Right kidney (tissue), 1 donor: ENCODE measurements at regions not wholly inside any gene's neighbourhood (a gene's known extent, or its start where the extent isn't known, plus 50 kb on each side); places are given as distances from the start of the nearest gene placed in this dataset.
"Not testable (repeated sequence)": the region's sequence is repeated elsewhere in the genome, so short reads cannot be mapped to it uniquely, and the experiment has no call there.

Experiments
- DNase-seq: peaks from one replicate; pipeline ENCODE4 v3.0.0-alpha.2; 2016

DNA sequence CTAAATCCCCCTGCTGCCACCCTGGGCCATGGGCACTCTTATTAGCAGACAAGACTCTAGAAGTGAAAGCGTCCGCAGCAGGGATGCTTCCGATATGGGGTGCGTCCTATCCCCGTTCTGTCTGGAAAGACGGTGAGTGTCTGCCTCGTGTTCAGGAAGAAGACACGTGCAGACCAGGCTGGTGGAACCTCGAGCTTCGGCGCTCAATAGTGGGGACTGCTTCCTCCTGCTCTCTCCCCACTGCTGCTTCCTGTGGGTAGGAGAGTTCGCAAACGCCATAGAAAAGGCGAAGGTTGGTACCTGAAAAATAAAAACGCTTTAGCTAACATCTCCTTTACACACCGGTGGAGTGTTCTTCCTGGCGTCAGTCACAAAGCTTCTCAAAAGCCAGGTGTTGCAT lies 67.7 kb upstream of the LYZL2 start:
- DNase-seq = not testable (repeated sequence)

DNA sequence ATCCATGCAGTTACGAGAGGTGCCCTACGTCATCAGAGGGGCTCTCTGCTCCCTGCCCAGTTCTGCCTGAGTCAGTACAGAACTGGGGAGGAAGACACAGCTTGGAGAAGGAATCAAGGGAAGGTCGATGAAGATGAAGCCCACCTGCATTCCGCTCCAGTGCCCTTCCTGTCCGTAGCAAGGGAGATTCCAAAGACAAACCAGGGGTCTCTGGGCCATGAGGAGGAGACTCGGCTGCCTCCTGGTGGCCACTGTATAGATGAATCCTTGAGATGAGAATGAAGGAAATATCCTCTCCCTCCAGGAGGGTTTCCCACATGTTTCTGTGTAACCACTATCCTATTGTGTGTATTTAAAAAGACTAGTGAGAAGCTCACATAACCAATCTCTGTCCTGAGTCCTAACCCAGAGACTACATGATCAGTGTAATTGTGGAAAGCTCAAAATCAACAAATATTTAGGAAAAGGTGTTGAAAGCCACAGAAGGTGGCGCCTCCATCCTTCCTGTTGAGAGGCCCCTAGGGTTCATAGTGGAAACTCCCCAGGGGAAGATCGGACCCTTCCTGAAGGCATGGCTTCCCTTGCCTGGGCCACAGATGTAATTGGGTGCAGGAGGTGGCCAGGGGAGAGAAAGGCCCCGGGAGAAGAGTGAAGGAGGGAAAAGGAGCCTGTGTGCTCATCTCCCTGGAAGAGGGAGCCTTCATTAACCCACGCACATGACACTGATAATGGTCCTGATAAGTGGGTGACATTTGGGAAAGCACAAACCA lies 67.0 kb upstream of the LYZL2 start:
- not testable (repeated sequence) for DNase-seq

DNA sequence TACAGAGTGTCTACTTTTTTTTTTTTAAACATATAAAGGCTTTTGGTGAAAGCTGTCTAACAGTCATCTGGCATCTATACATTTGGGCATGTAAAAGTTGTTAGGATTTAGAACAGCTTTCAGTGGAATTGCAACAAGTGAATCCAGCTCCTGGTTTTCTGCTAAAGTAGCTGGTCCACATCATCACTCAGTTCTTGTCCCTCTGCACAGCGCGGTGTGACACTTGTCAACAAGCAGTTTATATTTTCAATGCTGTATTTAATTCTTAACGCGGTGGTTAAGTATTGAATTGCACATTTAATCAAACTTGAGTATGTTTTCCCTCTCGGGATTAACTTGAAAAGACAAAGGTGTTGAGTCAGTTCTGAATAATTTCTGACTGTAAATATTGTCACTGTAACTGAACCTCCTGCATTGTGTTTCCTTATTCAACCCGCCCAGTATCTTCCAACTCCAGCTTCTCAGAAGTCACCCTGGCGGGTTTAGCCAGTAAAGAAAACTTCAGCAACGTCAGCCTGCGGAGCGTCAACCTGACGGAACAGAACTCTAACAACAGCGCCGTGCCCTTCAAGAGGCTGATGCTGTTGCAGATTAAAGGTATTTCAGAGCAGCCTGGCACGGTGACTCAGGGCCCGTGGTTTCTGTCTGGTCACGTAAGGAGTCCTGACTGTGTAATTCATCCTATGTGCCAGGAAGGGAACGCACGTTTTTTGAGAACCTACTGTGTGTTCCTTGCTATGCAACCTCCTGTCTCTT lies 66.1 kb upstream of the LYZL2 start:
- DNase-seq = not testable (repeated sequence)

GRCh38 chr10:30694518-30695228 lies 65.1 kb upstream of the LYZL2 start:
- no peak for DNase-seq

- no peak for DNase-seq
Measured at GRCh38 chr10:30691639-30692015, 62.1 kb upstream of the LYZL2 start.

DNA sequence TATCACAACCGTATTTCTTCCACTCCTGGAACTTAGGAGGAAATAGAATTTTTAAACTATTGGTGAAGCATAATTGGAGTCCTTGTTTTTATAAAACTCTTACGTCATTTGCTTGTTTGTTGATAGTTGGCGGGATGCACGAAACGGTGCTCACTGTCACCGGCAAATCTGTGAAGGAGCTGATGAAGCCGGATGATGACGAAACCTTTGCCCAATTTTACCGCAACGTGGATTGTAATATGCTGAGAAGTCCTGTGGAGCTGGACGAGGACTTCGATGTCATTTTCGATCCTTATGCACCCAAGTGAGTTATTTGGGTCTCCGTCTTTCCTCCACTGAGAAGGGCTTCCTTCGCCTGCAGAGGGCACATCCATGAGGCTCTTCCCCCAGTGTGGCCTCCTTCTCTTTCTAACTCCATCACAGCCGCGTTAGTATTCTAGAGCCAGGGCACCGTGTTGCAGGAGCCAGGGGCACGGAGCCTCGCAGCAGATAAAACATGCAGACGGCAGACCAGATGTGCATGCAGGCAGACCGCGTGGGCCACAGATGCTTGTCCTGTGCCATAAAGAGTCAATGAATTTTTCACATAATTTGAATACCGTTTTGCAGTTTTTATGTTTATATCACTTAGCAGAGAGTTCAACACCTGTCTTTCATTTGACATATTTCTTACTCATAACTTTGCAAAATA lies 61.5 kb upstream of the LYZL2 start:
- not testable (repeated sequence) for DNase-seq

DNA sequence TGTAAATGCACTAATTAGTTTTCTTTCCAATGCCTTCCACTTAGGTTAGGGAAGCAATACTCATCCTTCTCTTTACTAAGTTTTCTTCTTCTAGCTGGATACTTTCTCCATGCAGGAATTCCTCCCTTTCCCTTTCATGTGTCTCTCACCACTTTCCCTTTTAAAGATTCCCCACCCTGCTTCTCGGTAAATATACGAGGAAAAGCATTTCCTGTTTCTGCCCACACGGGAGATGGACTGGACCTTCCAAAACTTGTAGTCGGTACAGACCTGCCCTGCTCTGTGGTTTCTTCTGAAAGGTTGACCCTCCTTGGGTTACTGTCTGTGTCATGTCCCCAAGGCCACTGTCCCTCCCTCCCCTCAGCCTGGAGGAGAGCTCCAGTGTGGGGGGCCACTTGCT lies 58.9 kb upstream of the LYZL2 start:
- DNase-seq = no peak

DNA sequence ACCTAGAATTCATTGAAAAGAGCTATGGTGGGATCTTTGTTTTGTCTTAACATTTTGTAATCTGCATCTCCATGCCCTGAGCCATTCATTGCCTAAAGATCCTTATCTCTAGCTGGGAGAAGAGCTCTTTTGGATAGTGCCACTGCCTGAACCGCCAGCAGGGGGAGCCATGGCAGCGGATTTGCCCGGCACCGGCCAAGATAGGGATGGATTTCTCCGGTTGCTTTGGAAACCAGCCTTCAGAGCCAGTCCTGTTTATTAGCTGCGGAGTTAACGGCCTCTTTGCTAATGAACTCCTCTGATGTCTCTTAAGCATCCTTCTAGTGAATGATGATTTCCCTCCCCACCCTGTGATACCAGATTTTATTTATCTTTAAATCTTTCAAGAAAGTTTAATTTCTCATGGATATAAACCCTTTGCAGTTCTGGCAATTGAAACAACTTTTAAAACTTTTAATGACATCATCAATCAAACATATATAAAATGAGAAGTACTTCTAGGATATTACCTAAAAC lies 58.2 kb upstream of the LYZL2 start:
- DNase-seq = peak; percentile 46

- DNase-seq = no peak
Measured at GRCh38 chr10:30686708-30687107, 57.2 kb upstream of the LYZL2 start.

GRCh38 chr10:30683496-30683895 lies 53.9 kb upstream of the LYZL2 start:
- DNase-seq = no peak

- not testable (repeated sequence) for DNase-seq
Measured at GRCh38 chr10:30682377-30683199, 53.0 kb upstream of the LYZL2 start.

- no peak for DNase-seq
Measured at GRCh38 chr10:30680908-30681307, 51.4 kb upstream of the LYZL2 start.
